Caco-2 (cell line): ENCODE measurements at regions not wholly inside any gene's neighbourhood (a gene's known extent, or its start where the extent isn't known, plus 50 kb on each side); places are given as distances from the start of the nearest gene placed in this dataset.

Experiments
- BruUV-seq: library from RNA; stranded (reverse); fragments of 400-500 nt; replicated peaks from 2 replicates; lab custom pipeline; 2021; lab: Mats Ljungman, UMichigan
- CTCF ChIA-PET: fragments of 300-600 bp; sonication (Branson Sonifier 250); formaldehyde crosslinking; loops from one replicate; lab custom pipeline; 2022; ENCODE audit warnings: antibody characterized with exemption; lab: Charles Lee
- POLR2A ChIA-PET: fragments of 300-600 bp; sonication (Branson Sonifier 250); formaldehyde crosslinking; loops from one replicate; lab custom pipeline; 2022; ENCODE audit warnings: antibody characterized with exemption; lab: Charles Lee
- DNase-seq, 2 experiments: peaks; one replicate each; pipeline versions ENCODE4 v3.0.0 to v3.0.0-alpha.2; 2020 to 2022
- H3K27me3 ChIP-seq: replicated peaks from 2 replicates; pipeline ENCODE4 v1.6.0; 2011; ENCODE audit warnings: low read length; ENCODE audit not compliant: control insufficient read depth, insufficient read depth
- H3K36me3 ChIP-seq: 2 replicates; pipeline ENCODE4 v1.5.1; 2011; ENCODE audit warnings: low read length; ENCODE audit not compliant: control insufficient read depth, insufficient read depth
- H3K4me1 ChIP-seq: fragments of 250-450 bp; sonication (Bioruptor Pico); 2 replicates; pipeline ENCODE4 v1.5.1; 2020; ENCODE audit warnings: mild to moderate bottlenecking
- H3K4me3 ChIP-seq: 2 replicates; pipeline ENCODE4 v1.5.1; 2011; ENCODE audit warnings: low read depth, mild to moderate bottlenecking, control low read depth, low read length
- H3K9me3 ChIP-seq: fragments of 250-450 bp; sonication (Bioruptor Pico); 2 replicates; pipeline ENCODE4 v1.5.1; 2020; ENCODE audit warnings: mild to moderate bottlenecking, moderate library complexity
- H3K27ac Mint-ChIP-seq: one replicate; pipeline ENCODE4 v1.8.0; 2022; ENCODE audit warnings: mixed read lengths; ENCODE audit not compliant: unreplicated experiment
- H3K27me3 Mint-ChIP-seq: one replicate; pipeline ENCODE4 v1.8.0; 2022; ENCODE audit warnings: mixed read lengths; ENCODE audit not compliant: insufficient read depth, unreplicated experiment
- H3K36me3 Mint-ChIP-seq: one replicate; pipeline ENCODE4 v1.8.0; 2022; ENCODE audit warnings: mild to moderate bottlenecking, mixed read lengths; ENCODE audit not compliant: insufficient read depth, unreplicated experiment
- H3K4me1 Mint-ChIP-seq: one replicate; pipeline ENCODE4 v1.8.0; 2022; ENCODE audit warnings: low read depth, mixed read lengths; ENCODE audit not compliant: unreplicated experiment
- H3K4me3 Mint-ChIP-seq: one replicate; pipeline ENCODE4 v1.8.0; 2022; ENCODE audit warnings: mild to moderate bottlenecking, moderate library complexity, mixed read lengths; ENCODE audit not compliant: unreplicated experiment
- H3K9me3 Mint-ChIP-seq: one replicate; pipeline ENCODE4 v1.8.0; 2022; ENCODE audit warnings: mixed read lengths; ENCODE audit not compliant: unreplicated experiment
- CTCF ChIP-seq, 2 experiments: fragments of 200-600 bp in 1 of 2; IDR thresholded peaks; 1 replicate in 1 of 2; 2 replicates in 1 of 2; pipeline versions ENCODE4 v1.5.1 to v1.8.0; 2011 to 2022; ENCODE audit warnings: antibody characterized with exemption in 1 of 2, control low read depth in 1 of 2, inconsistent platforms in 1 of 2, low read depth in 1 of 2, low read length in 1 of 2, mild to moderate bottlenecking in 1 of 2, moderate library complexity in 1 of 2; ENCODE audit not compliant: insufficient read depth in 1 of 2, severe bottlenecking in 1 of 2, unreplicated experiment in 1 of 2
- intact Hi-C: fragments of 100-400 bp; cut with micrococcal nuclease; formaldehyde crosslinking; loops from one replicate; pipeline ENCODE4 v1.10.0; 2022; ENCODE audit not compliant: unreplicated experiment

DNA sequence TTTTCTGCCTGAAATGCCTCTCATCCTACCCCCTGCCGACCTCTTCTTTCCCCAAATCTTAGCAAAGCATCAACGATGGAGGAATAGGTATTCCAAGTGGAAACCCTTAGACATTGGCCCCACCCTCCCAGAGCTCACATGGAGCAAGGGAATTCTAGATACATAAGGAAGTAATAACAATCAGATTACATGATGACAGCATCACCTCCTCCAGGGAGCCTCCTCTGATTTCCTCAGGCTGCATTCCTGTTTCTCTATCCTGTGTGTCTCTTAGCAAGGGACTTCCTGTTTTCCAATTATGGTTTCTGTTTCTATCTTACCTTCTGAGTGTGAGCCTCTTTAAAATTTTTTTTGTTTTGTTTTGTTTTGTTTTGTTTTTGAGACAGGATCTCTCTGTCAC lies 246.6 kb downstream of the TSHZ3 start:
- TF ChIP-seq CTCF (IDR thresholded peaks at IDR 0.05; ENCODE audit: insufficient read depth in 1 of 2, low read depth in 1 of 2, low read length in 1 of 2, severe bottlenecking in 1 of 2, unreplicated experiment in 1 of 2): no peak
- no peaks in the 10 kb centered on the region for H3K9me3 ChIP-seq
- POLR2A ChIA-PET: no interaction called here
- no peaks in the 10 kb centered on the region for H3K27me3 ChIP-seq
- H3K4me3 ChIP-seq: no peak overlapping the region
- Mint-ChIP-seq H3K9me3 (no peaks in the 10 kb centered on the region), H3K4me1 (no peaks in the 10 kb centered on the region), H3K27ac (no peak overlapping the region), H3K27me3 (peaks cover 17% of the 10 kb centered on the region), H3K36me3 (no peaks in the 10 kb centered on the region), H3K4me3 (no peak overlapping the region)
- BruUV-seq: no TSS peak
- no peaks in the 10 kb centered on the region for H3K36me3 ChIP-seq
- intact Hi-C loops: no loop called here
- DNase-seq: no peak
- CTCF ChIA-PET: interaction anchor here (0.5 kb wide), 1 partner anchor 20 kb away, joined by 3 read pairs; no protein-coding TSS in a partner anchor
- H3K4me1 ChIP-seq: no peaks in the 10 kb centered on the region

DNA sequence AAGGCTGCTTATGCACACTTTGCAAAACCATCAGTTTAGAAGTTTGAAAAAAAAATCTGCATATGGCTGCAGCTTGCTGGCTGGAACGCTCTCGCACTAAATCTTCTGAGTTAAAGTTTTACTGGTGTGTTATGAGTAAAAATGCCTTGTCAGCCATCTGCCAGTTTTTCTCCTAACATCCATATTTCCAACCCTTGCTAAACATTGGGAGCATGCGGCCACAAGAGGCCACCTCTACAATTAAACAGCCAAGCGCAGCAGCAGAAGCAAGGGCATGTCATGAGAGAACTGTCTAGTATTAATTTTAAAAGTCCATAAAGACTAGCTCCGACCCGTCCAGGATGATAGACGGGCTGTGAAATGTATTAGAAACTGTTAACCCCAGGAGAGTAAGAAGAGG lies 248.3 kb downstream of the TSHZ3 start:
- Mint-ChIP-seq H3K27me3 (peaks cover 17% of the 10 kb centered on the region), H3K4me3 (no peak overlapping the region), H3K36me3 (no peaks in the 10 kb centered on the region), H3K27ac (no peak overlapping the region), H3K4me1 (no peaks in the 10 kb centered on the region), H3K9me3 (no peaks in the 10 kb centered on the region)
- no peak for DNase-seq
- no peaks in the 10 kb centered on the region for H3K27me3 ChIP-seq
- H3K4me3 ChIP-seq: no peak overlapping the region
- ChIA-PET POLR2A (no interaction called here), CTCF (no interaction called here)
- intact Hi-C loops: no loop called here
- no peak for TF ChIP-seq CTCF (IDR thresholded peaks at IDR 0.05; ENCODE audit: insufficient read depth in 1 of 2, low read depth in 1 of 2, low read length in 1 of 2, severe bottlenecking in 1 of 2, unreplicated experiment in 1 of 2)
- no peaks in the 10 kb centered on the region for H3K4me1 ChIP-seq
- H3K9me3 ChIP-seq: no peaks in the 10 kb centered on the region
- BruUV-seq: no TSS peak
- H3K36me3 ChIP-seq: no peaks in the 10 kb centered on the region

DNA sequence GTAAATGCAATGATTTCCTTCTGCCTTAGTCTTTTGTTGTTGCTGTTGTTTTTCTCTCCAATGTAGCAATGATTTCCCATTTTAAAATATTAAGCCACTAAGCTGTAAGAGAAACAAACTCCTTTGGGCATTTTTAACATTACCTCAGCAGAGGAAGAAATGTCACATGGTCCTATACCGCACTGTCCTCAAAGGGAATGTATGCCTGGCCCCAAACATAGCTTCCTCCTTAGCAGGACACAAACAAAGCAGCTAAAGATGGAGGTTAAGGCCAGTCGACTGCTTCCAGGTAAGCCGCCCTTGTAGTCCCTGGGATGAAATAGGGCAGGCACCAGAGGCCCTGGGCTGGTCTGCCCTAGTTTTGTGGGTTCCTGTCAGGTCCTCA lies 249.0 kb downstream of the TSHZ3 start:
- ChIA-PET POLR2A (no interaction called here), CTCF (no interaction called here)
- TF ChIP-seq CTCF (IDR thresholded peaks at IDR 0.05; ENCODE audit: insufficient read depth in 1 of 2, low read depth in 1 of 2, low read length in 1 of 2, severe bottlenecking in 1 of 2, unreplicated experiment in 1 of 2): no peak
- H3K9me3 ChIP-seq: no peaks in the 10 kb centered on the region
- H3K27me3 ChIP-seq: no peaks in the 10 kb centered on the region
- H3K36me3 ChIP-seq: no peaks in the 10 kb centered on the region
- Mint-ChIP-seq H3K4me1 (no peaks in the 10 kb centered on the region), H3K4me3 (no peak overlapping the region), H3K27ac (no peak overlapping the region), H3K27me3 (peaks cover 12% of the 10 kb centered on the region), H3K9me3 (no peaks in the 10 kb centered on the region), H3K36me3 (no peaks in the 10 kb centered on the region)
- DNase-seq: no peak
- H3K4me3 ChIP-seq: no peak overlapping the region
- intact Hi-C loops: no loop called here
- BruUV-seq: no TSS peak
- H3K4me1 ChIP-seq: no peaks in the 10 kb centered on the region
